Stimulated activated naive B cell treated with anti-CD40 and anti-IgM and Interleukin-4, amounts not matched to agents 10 μg/mL and 1 μg/mL and 100 μg/mL, for 72 hours (primary cell): ENCODE measurements at regions not wholly inside any gene's neighbourhood (a gene's known extent, or its start where the extent isn't known, plus 50 kb on each side); places are given as distances from the start of the nearest gene placed in this dataset.
"Not testable (repeated sequence)": the region's sequence is repeated elsewhere in the genome, so short reads cannot be mapped to it uniquely, and the experiment has no call there.

Source experiments
- ATAC-seq, 2 donors: fragments of 150-1000 bp; cut with Tn5 transposase; replicated peaks; 2 replicates each; pipeline ENCODE4 v1.10.0; 2021; ENCODE audit warnings: moderate library complexity in 1 of 2
- DNase-seq: peaks from one replicate; pipeline ENCODE4 v3.0.0; 2021
- H3K27ac Mint-ChIP-seq: one replicate; pipeline ENCODE4 v1.8.0; 2022; ENCODE audit warnings: mild to moderate bottlenecking, mixed read lengths
- H3K27me3 Mint-ChIP-seq, 2 donors: one replicate each; pipeline ENCODE4 v1.8.0; 2022; ENCODE audit warnings: mixed read lengths in 2 of 2
- H3K36me3 Mint-ChIP-seq, 2 donors: one replicate each; pipeline ENCODE4 v1.8.0; 2022; ENCODE audit warnings: mixed read lengths in 2 of 2, mild to moderate bottlenecking in 1 of 2
- H3K4me1 Mint-ChIP-seq, 2 donors: one replicate each; pipeline ENCODE4 v1.8.0; 2022; ENCODE audit warnings: mixed read lengths in 2 of 2, mild to moderate bottlenecking in 1 of 2
- H3K4me3 Mint-ChIP-seq, 2 donors: one replicate each; pipeline ENCODE4 v1.8.0; 2022; ENCODE audit warnings: mild to moderate bottlenecking in 2 of 2, mixed read lengths in 2 of 2, moderate library complexity in 1 of 2
- H3K9me3 Mint-ChIP-seq, 2 donors: one replicate each; pipeline ENCODE4 v1.8.0; 2022; ENCODE audit warnings: mixed read lengths in 2 of 2, mild to moderate bottlenecking in 1 of 2

DNA sequence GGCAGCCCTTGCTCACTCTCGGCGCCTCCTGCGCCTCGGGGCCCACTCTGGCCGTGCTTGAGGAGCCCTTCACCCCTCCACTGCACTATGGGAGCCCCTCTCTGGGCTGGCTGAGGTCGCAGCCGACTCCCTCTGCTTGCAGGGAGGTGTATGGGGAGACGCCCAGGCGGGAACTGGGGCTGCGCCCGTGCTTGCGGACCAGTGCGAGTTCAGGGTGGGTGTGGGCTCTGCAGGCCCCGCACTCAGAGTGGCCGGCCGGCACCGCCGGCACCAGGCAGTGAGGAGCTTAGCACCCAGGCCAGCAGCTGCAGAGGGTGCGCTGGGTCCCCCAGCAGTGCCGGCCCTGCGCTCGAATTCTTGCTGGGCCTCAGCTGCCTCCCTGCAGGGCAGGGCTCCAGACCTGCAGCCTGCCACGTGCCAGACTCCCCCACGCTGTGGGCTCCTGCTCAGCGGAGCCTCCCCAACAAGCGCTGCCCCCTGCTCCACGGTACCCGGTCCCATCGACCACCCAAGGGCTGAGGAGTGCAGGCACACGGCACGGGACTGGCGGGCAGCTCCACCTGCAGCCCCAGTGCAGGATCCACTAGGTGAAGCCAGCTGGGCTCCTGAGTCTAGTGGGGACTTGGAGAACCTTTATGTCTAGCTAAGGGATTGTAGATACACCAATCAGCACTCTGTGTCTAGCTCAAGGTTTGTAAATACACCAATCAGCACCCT is 54.0 kb upstream of the WWC2 start:
- H3K4me3 Mint-ChIP-seq, ATAC-seq, H3K27ac Mint-ChIP-seq, DNase-seq, H3K4me1 Mint-ChIP-seq, H3K36me3 Mint-ChIP-seq, H3K9me3 Mint-ChIP-seq: not testable (repeated sequence)
- peaks cover 9 to 17% of the 10 kb centered on the region in 2 donors for H3K27me3 Mint-ChIP-seq

DNA sequence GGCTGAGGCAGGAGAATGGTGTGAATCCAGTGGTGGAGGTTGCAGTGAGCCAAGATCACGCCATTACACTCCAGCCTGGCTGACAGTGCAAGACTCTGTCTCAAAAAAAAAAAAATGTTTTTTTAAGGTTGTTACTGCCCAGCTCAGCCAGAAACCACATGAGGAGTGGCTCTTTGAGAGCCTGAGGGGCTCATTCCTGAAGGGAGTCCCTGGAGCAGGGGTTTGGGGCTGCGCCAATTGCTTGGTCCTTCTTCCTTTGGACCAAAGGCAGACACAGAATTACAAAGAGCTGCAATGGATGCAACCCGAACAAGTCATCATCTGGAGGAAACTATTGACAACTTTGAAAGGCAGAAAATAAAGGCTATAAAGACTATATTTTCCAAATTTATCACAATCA is 60.6 kb upstream of the WWC2 start:
- no peak for DNase-seq
- no peak overlapping the region for H3K27ac Mint-ChIP-seq
- H3K4me3 Mint-ChIP-seq: no peak overlapping the region
- no peaks in the 10 kb centered on the region for H3K4me1 Mint-ChIP-seq
- peaks cover 3 to 4% of the 10 kb centered on the region in 2 donors for H3K9me3 Mint-ChIP-seq
- H3K36me3 Mint-ChIP-seq: no peaks in the 10 kb centered on the region
- ATAC-seq: no peak
- H3K27me3 Mint-ChIP-seq: peaks cover 0 to 8% of the 10 kb centered on the region in 2 donors

DNA sequence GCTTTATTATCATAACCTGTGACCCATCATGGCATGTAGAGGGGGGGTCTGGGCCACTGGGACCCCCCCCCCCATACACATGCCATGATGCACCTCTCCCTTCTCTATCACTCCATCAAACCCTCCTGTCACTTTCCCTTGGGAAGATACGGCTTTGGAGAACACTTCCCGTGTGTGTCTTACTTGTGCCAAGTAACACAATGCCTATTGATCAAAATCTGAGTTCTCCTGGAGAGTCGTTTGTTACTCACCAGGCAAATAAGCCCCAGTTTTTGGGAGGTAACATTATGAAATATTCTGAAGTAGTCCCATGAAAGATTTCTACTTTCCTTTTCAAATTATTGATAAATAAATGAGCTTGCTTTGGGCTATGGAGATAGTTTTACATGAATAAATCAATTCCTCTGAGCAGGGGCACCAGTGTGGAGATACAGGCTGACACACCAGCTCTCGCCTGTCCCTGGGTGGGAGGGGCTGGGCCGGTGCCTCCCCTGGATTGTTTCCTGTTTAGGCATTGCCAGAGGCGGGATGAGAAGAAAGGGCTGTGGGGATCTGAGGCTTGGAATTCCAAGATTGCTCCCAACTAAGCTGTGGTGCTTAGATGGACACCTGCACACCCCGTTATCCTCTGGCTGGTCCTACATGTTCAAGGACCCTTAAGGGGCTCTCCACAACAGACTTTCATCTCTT is 63.2 kb upstream of the WWC2 start:
- Mint-ChIP-seq H3K27me3 (peaks cover 0 to 8% of the 10 kb centered on the region in 2 donors), H3K4me1 (no peaks in the 10 kb centered on the region), H3K36me3 (no peaks in the 10 kb centered on the region), H3K27ac (no peak overlapping the region), H3K4me3 (no peak overlapping the region), H3K9me3 (no peaks in the 10 kb centered on the region)
- ATAC-seq: no peak
- DNase-seq: no peak

DNA sequence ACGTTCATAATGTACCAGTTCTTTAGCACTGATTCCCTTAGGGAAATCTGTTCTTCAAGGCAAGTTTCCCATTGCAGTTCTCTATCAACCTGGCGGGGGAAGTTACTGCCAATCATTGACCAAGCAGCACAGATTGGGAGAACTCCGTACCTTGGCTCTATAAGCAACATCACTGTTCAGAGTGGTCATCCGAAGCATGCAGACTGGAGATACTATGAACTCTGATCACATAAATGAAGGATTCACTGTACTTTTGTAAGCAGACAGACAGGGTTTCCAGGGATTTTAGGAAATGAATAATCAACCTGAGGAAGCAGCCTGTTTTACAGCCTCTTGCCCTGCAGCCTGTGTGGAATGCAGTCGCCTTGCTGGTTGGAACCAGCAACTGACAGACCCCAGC is 63.8 kb upstream of the WWC2 start:
- no peaks in the 10 kb centered on the region for H3K9me3 Mint-ChIP-seq
- H3K27me3 Mint-ChIP-seq: peaks cover 0 to 10% of the 10 kb centered on the region in 2 donors
- no peaks in the 10 kb centered on the region for H3K36me3 Mint-ChIP-seq
- H3K4me1 Mint-ChIP-seq: no peaks in the 10 kb centered on the region
- H3K27ac Mint-ChIP-seq: no peak overlapping the region
- DNase-seq (no peak), ATAC-seq (no peak)
- no peak overlapping the region for H3K4me3 Mint-ChIP-seq

DNA sequence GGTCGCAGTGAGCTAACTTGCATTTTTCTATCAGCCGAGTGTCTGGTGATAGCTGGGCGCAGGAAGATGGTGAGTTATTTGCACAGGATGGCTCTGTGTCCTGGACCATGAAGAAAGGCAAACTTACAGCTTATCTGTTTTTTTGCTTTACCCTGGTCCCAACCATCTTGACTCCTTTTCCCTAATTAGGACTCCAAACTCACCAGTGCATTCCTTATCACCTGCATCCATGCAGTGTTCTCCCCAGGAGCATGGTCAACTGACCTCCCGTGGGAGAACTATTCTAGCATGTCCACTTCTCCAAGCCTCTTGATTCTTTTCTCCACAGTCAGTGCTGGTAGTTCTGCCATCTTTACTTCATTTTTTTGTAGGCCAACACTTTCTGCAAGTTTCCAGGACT is 68.2 kb upstream of the WWC2 start:
- no peaks in the 10 kb centered on the region for H3K9me3 Mint-ChIP-seq
- no peaks in the 10 kb centered on the region for H3K36me3 Mint-ChIP-seq
- DNase-seq (no peak), ATAC-seq (no peak)
- H3K4me3 Mint-ChIP-seq: no peak overlapping the region
- no peak overlapping the region for H3K27ac Mint-ChIP-seq
- peaks cover 0 to 8% of the 10 kb centered on the region in 2 donors for H3K27me3 Mint-ChIP-seq
- H3K4me1 Mint-ChIP-seq: no peaks in the 10 kb centered on the region

DNA sequence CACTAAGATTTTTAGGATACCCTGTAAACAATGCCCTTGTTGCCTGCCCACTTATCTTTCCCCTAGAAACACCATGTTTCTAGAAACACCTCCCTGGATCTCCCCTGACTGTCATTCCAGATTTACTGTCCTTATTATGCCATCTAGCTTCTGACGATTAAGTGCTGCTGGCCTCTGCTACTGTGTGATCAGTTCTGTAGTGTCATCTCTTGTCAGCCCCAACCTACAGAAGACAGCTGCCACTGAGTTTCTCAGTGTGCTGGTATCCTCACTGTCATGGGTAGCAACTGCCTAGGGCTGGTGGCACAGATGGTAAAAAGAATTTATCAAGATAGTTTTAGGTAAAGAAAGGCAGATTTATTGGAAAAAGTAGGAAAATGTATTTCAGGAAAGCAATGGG is 68.7 kb upstream of the WWC2 start:
- no peak for ATAC-seq

DNA sequence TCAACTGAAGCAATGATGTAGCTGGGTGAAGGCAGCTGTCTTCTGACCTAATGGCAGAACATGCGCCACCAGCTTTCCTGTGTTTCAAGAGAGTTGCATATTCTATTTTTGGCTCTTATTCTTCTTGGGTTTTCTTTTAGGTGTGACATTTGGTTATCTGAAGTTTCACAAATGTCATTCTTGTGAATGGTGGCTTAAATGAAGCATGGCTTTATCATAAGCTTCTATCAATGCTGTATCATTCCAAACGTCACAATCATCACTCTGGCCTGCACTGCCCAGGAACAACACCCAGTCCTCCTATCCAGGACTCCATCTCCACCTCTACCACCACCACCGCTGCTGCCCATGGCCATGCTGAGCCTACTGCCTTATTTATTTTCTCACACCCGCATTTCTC is 69.7 kb upstream of the WWC2 start:
- Mint-ChIP-seq H3K27ac (no peak overlapping the region), H3K4me1 (no peaks in the 10 kb centered on the region), H3K36me3 (no peaks in the 10 kb centered on the region), H3K9me3 (no peaks in the 10 kb centered on the region), H3K27me3 (peaks cover 0 to 8% of the 10 kb centered on the region in 2 donors), H3K4me3 (no peak overlapping the region)
- DNase-seq (no peak), ATAC-seq (no peak)

More for the DNA sequence above, 68.7 kb upstream of the WWC2 start:
- Mint-ChIP-seq H3K9me3 (no peaks in the 10 kb centered on the region), H3K4me3 (no peak overlapping the region), H3K27me3 (peaks cover 0 to 8% of the 10 kb centered on the region in 2 donors), H3K4me1 (no peaks in the 10 kb centered on the region), H3K27ac (no peak overlapping the region), H3K36me3 (no peaks in the 10 kb centered on the region)
- DNase-seq: no peak

DNA sequence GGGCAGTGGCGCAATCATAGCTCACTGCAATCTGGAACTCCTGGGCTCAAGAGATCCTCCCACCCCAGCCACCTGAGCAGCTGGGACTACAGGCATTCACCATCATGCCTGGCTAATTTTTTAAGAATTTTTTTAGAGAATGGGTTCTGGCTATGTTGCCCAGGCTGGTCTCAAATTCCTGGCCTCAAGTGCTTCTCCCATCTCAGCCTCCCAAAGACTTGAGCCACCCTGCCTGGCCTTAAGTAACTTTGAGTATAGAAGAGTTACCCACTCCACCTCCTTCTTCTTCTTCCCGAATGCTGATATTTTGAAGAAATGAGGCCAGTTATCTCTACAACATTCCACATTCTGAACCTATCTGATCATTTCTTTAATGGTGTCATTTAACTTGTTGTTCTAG is 72.4 kb upstream of the WWC2 start:
- no peaks in the 10 kb centered on the region for H3K9me3 Mint-ChIP-seq
- H3K4me3 Mint-ChIP-seq: no peak overlapping the region
- no peak for ATAC-seq
- peaks cover 3 to 19% of the 10 kb centered on the region in 2 donors for H3K27me3 Mint-ChIP-seq
- H3K27ac Mint-ChIP-seq: no peak overlapping the region
- no peak for DNase-seq
- no peaks in the 10 kb centered on the region for H3K36me3 Mint-ChIP-seq
- no peaks in the 10 kb centered on the region for H3K4me1 Mint-ChIP-seq

DNA sequence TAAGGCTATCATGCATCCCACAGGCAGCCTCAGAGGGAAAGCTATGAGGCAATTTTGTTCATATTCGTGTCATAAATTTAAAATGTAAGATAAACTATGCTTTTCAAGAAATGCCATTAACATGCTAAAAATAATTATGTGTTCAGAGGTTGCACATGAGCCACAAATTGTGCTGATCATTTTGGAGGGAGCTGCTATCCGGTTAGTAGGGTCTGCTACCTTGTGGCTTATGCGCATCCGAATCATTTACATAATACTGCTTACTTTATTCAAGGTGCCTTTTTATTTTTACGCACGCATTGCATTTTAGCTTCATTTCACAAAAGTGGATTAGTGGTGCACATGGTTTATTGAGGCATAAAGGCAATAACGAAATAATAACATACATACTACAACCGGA is 76.4 kb upstream of the WWC2 start:
- Mint-ChIP-seq H3K27me3 (peaks cover 7 to 15% of the 10 kb centered on the region in 2 donors), H3K4me1 (no peaks in the 10 kb centered on the region), H3K9me3 (peaks cover 0 to 3% of the 10 kb centered on the region in 2 donors), H3K36me3 (no peaks in the 10 kb centered on the region), H3K4me3 (no peak overlapping the region), H3K27ac (no peak overlapping the region)
- ATAC-seq (no peak), DNase-seq (no peak)

DNA sequence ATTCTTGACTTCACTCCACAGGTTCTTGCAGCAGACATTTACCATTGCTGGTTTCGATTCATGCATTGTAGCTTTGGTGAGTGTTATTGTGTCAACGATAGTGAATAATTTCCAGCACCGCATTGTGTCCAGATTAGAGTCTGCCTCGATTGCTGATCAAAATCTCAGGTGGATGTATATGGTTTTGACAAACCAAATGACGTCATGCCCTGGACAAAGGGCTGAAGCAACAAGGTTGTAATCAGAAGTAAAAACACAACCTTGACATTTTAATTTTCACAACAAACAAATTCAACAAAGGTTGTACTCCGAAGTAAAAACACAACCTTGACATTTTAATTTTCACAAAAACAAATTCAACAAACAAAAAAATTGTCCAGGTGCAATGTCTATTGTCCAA is 81.1 kb upstream of the WWC2 start:
- H3K9me3 Mint-ChIP-seq: peaks cover 0 to 9% of the 10 kb centered on the region in 2 donors
- H3K36me3 Mint-ChIP-seq: peaks cover 0 to 5% of the 10 kb centered on the region in 2 donors
- H3K4me1 Mint-ChIP-seq: peaks cover 0 to 2% of the 10 kb centered on the region in 2 donors
- peaks cover 14 to 15% of the 10 kb centered on the region in 2 donors for H3K27me3 Mint-ChIP-seq
- no peak for DNase-seq
- H3K27ac Mint-ChIP-seq: no peak overlapping the region
- no peak overlapping the region for H3K4me3 Mint-ChIP-seq
- no peak for ATAC-seq

DNA sequence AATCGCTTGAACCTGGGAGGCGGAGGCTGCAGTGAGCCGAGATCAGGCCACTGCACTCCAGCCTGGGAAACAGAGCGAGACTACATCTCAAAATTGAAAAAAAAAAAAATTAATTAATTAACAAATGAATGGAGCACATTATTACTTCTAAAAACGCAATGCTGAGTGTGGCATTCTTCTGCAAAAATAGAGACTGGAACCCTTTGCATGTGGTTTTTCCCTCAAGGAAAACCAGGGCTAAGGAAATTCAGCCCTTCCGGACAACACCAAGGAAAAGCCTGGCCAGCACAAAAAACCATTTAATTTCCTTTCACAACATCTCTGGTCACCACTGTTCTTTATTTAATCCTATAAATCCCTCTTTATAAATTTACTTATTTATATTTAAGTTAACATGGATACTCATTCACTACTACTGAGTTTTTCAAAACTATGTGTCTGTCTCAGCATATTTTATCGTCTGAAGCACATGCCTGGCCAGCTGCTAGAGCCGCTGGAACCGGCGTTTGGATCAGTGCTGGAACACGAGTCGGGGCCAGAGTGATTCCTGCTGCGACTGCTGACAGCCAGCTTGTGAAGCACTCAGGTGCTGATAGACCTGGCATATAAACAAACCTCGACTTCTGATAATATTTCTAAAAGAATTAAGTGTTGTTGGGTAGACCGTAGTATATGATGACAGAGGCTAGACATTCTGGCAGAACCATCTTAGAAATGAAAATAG is 84.5 kb upstream of the WWC2 start:
- H3K4me3 Mint-ChIP-seq: no peak overlapping the region
- no peak for ATAC-seq
- H3K27me3 Mint-ChIP-seq: peaks cover 14 to 16% of the 10 kb centered on the region in 2 donors
- no peak for DNase-seq
- peaks cover 0 to 5% of the 10 kb centered on the region in 2 donors for H3K36me3 Mint-ChIP-seq
- peaks cover 0 to 2% of the 10 kb centered on the region in 2 donors for H3K4me1 Mint-ChIP-seq
- H3K9me3 Mint-ChIP-seq: peaks cover 0 to 9% of the 10 kb centered on the region in 2 donors
- H3K27ac Mint-ChIP-seq: no peak overlapping the region

DNA sequence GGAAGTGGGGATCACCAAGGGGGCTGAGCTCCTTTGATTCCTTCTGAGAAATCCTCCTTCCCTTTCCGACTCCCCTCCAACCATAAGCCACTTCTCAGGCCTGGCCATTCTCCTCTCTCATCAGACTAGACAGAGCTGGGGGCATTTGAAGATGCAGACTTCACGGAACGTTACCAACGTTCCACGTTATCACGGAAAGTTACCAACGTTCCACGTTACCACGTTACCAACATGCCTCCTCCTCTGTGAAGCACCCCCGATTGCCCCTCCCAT is 85.4 kb upstream of the WWC2 start:
- DNase-seq: no peak
- peaks cover 0 to 8% of the 10 kb centered on the region in 2 donors for H3K9me3 Mint-ChIP-seq
- ATAC-seq: no peak
- no peak overlapping the region for H3K4me3 Mint-ChIP-seq
- peaks cover 0 to 2% of the 10 kb centered on the region in 2 donors for H3K4me1 Mint-ChIP-seq
- H3K27me3 Mint-ChIP-seq: peaks cover 12 to 16% of the 10 kb centered on the region in 2 donors
- H3K36me3 Mint-ChIP-seq: peaks cover 0 to 5% of the 10 kb centered on the region in 2 donors
- H3K27ac Mint-ChIP-seq: no peak overlapping the region

DNA sequence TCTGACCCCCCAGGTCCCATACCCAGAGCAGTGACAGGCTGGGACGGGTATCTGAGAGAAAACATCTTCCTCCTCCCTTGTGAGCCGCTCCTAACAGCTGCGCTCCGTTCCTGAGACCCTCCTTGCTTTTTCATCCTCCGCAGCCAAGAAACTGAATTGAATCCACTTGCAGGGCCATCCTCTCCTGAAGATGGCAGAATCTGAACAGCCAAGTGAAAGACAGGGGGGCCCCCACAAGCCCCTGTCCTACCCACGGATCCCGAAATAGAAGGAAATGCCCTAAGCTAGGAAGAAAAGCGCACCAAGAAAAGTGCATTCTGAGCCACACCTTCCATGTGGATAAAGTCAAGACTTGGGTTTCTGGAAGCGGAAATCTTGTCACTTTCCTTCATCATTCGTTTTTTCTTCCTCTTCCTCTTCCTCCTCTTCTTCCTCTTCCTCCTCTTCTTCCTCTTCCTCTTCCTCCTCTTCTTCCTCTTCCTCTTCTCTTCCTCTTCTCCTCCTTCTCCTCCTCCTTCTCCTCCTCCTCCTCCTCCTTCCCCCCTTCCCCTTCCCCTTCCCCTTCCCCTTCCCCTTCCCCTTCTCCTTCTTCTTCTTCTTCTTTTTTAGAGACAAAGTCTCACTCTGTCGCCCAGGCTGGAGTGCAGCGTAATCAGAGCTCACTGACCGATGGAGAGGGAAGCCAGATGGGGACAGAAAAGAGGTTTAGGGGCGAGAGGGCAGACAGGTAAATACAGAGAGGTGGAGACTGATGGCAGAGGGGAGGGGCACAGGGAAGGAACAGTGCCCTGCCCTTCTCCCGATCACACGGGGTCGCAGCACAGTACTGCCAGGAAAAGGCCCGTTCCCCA is 86.0 kb upstream of the WWC2 start:
- H3K36me3 Mint-ChIP-seq: peaks cover 0 to 5% of the 10 kb centered on the region in 2 donors
- H3K27ac Mint-ChIP-seq: no peak overlapping the region
- H3K4me1 Mint-ChIP-seq: peaks cover 0 to 2% of the 10 kb centered on the region in 2 donors
- peaks cover 0 to 8% of the 10 kb centered on the region in 2 donors for H3K9me3 Mint-ChIP-seq
- ATAC-seq (no peak), DNase-seq (no peak)
- peaks cover 11 to 16% of the 10 kb centered on the region in 2 donors for H3K27me3 Mint-ChIP-seq
- no peak overlapping the region for H3K4me3 Mint-ChIP-seq
